ENCODE measurements at regions not wholly inside any gene's neighbourhood (a gene's known extent, or its start where the extent isn't known, plus 50 kb on each side); places are given as distances from the start of the nearest gene placed in this dataset.

- H3K4me3 ChIP-seq: no peak overlapping the region
- no peaks in the 10 kb centered on the region for H3K27me3 ChIP-seq (replicated peaks; ENCODE audit: insufficient read depth)
- no peaks in the 10 kb centered on the region for H3K36me3 ChIP-seq
- no peak for DNase-seq (ENCODE audit: low spot score)
- no peaks in the 10 kb centered on the region for H3K9me3 ChIP-seq
- H3K4me1 ChIP-seq (replicated peaks): no peaks in the 10 kb centered on the region
- H3K27ac ChIP-seq: no peak overlapping the region
- TF ChIP-seq POLR2A (IDR thresholded peaks at IDR 0.05) (no peak), POLR2AphosphoS5 (IDR thresholded peaks at IDR 0.05) (no peak)
- intact Hi-C loops (cut with DNase I): no loop called here
- WGBS: 97% methylated on average over 4 of the region's 4 CpGs
Measured at GRCh38 chr17:13288248-13288647, 270.4 kb upstream of the ELAC2 start.

GRCh38 chr17:13287226-13287625 lies 269.4 kb upstream of the ELAC2 start:
- no peaks in the 10 kb centered on the region for H3K4me1 ChIP-seq (replicated peaks)
- H3K4me3 ChIP-seq: no peak overlapping the region
- no peaks in the 10 kb centered on the region for H3K27me3 ChIP-seq (replicated peaks; ENCODE audit: insufficient read depth)
- no peaks in the 10 kb centered on the region for H3K36me3 ChIP-seq
- DNase-seq (ENCODE audit: low spot score): peak; percentile 12
- intact Hi-C loops (cut with DNase I): no loop called here
- H3K9me3 ChIP-seq: no peaks in the 10 kb centered on the region
- no peak overlapping the region for H3K27ac ChIP-seq
- 43% methylated on average over 6 of the region's 6 CpGs for WGBS
- TF ChIP-seq POLR2AphosphoS5 (IDR thresholded peaks at IDR 0.05): peak; percentile 63
- no peak for TF ChIP-seq POLR2A (IDR thresholded peaks at IDR 0.05)

- no peaks in the 10 kb centered on the region for H3K9me3 ChIP-seq
- DNase-seq (ENCODE audit: low spot score): no peak
- H3K4me3 ChIP-seq: no peak overlapping the region
- WGBS: 62% methylated on average over 1 of the region's 1 CpG
- no peak overlapping the region for H3K27ac ChIP-seq
- H3K27me3 ChIP-seq (replicated peaks; ENCODE audit: insufficient read depth): no peaks in the 10 kb centered on the region
- TF ChIP-seq CTCF (IDR thresholded peaks at IDR 0.05) (no peak), POLR2A (IDR thresholded peaks at IDR 0.05) (no peak), POLR2AphosphoS5 (IDR thresholded peaks at IDR 0.05) (no peak)
- H3K4me1 ChIP-seq (replicated peaks): no peaks in the 10 kb centered on the region
- H3K36me3 ChIP-seq: no peaks in the 10 kb centered on the region
- intact Hi-C loops (cut with DNase I): no loop called here
Measured at GRCh38 chr17:13283606-13284005, 265.8 kb upstream of the ELAC2 start.

- H3K27ac ChIP-seq: no peak overlapping the region
- H3K4me3 ChIP-seq: no peak overlapping the region
- TF ChIP-seq POLR2A (IDR thresholded peaks at IDR 0.05) (no peak), POLR2AphosphoS5 (IDR thresholded peaks at IDR 0.05) (no peak), CTCF (IDR thresholded peaks at IDR 0.05) (no peak)
- intact Hi-C loops (cut with DNase I): no loop called here
- no peaks in the 10 kb centered on the region for H3K27me3 ChIP-seq (replicated peaks; ENCODE audit: insufficient read depth)
- WGBS: 96% methylated on average over 3 of the region's 3 CpGs
- H3K9me3 ChIP-seq: no peaks in the 10 kb centered on the region
- DNase-seq (ENCODE audit: low spot score): no peak
- H3K36me3 ChIP-seq: no peaks in the 10 kb centered on the region
- H3K4me1 ChIP-seq (replicated peaks): no peaks in the 10 kb centered on the region
Measured at GRCh38 chr17:13281626-13282025, 263.8 kb upstream of the ELAC2 start.

GRCh38 chr17:13273806-13274205 lies 256.0 kb upstream of the ELAC2 start:
- no peak overlapping the region for H3K4me3 ChIP-seq
- no peak for TF ChIP-seq CTCF (IDR thresholded peaks at IDR 0.05)
- no peak for TF ChIP-seq POLR2AphosphoS5 (IDR thresholded peaks at IDR 0.05)
- TF ChIP-seq POLR2A (IDR thresholded peaks at IDR 0.05): no peak
- H3K27me3 ChIP-seq (replicated peaks; ENCODE audit: insufficient read depth): no peaks in the 10 kb centered on the region
- no peak overlapping the region for H3K27ac ChIP-seq
- intact Hi-C loops (cut with DNase I): no loop called here
- WGBS: 55% methylated on average over 2 of the region's 2 CpGs
- H3K9me3 ChIP-seq: no peaks in the 10 kb centered on the region
- no peak for DNase-seq (ENCODE audit: low spot score)
- H3K36me3 ChIP-seq: no peaks in the 10 kb centered on the region
- H3K4me1 ChIP-seq (replicated peaks): no peaks in the 10 kb centered on the region

- no peaks in the 10 kb centered on the region for H3K9me3 ChIP-seq
- no peak overlapping the region for H3K4me3 ChIP-seq
- no peaks in the 10 kb centered on the region for H3K4me1 ChIP-seq (replicated peaks)
- no peaks in the 10 kb centered on the region for H3K27me3 ChIP-seq (replicated peaks; ENCODE audit: insufficient read depth)
- DNase-seq (ENCODE audit: low spot score): no peak
- TF ChIP-seq POLR2AphosphoS5 (IDR thresholded peaks at IDR 0.05) (no peak), POLR2A (IDR thresholded peaks at IDR 0.05) (no peak), CTCF (IDR thresholded peaks at IDR 0.05) (no peak)
- no peak overlapping the region for H3K27ac ChIP-seq
- H3K36me3 ChIP-seq: no peaks in the 10 kb centered on the region
- intact Hi-C loops (cut with DNase I): no loop called here
- 78% methylated on average over 4 of the region's 4 CpGs for WGBS
Measured at GRCh38 chr17:13272296-13272695, 254.5 kb upstream of the ELAC2 start.

All from prostate gland (tissue), 2 donors.